ENCODE measurements at regions not wholly inside any gene's neighbourhood (a gene's known extent, or its start where the extent isn't known, plus 50 kb on each side); places are given as distances from the start of the nearest gene placed in this dataset.

DNA sequence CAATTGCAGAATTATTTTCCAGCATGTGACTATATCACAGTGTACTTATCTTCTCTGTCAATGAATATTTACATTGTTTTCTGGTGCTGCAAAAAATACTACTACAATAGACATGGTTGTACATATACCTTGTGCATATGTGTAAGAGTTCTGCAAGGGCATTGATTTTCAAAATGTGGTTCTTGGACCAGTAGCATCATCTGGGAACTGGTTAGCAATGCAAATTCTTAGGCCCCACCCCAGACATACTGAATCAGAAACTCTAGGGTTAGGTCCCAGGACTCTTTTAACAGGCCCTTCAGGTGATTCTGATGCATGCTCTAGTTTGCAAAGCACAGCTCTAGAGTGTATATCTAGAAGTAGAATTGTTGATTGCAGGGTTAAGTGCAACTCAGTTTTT is 292.3 kb downstream of the ZNF621 start:
- H3K27ac Mint-ChIP-seq, result no peak overlapping the region
- Histone ChIP-seq H3K27ac (ENCODE audit: low read depth, low read length) (no peak overlapping the region), H3K27me3 (ENCODE audit: control insufficient read depth, insufficient read depth, low read length, poor library complexity, severe bottlenecking) (peaks cover 4% of the 10 kb centered on the region), H3K36me3 (ENCODE audit: control insufficient read depth, insufficient read depth, low read length) (no peaks in the 10 kb centered on the region), H3K4me1 (ENCODE audit: control insufficient read depth, insufficient read depth, low read length) (no peaks in the 10 kb centered on the region), H3K4me3 (ENCODE audit: low read length) (no peak overlapping the region), H3K9me3 (ENCODE audit: control insufficient read depth, low read length) (peaks cover 4% of the 10 kb centered on the region), H3K9ac (ENCODE audit: extremely low read depth, low read length, poor library complexity, severe bottlenecking) (no peak overlapping the region)
- peaks cover 2% of the 10 kb centered on the region for H3K4me1 Mint-ChIP-seq
- H3K36me3 Mint-ChIP-seq (ENCODE audit: low read depth), result no peaks in the 10 kb centered on the region
- peaks cover 5% of the 10 kb centered on the region for H3K9me3 Mint-ChIP-seq
- TF ChIP-seq, protein P1, sequence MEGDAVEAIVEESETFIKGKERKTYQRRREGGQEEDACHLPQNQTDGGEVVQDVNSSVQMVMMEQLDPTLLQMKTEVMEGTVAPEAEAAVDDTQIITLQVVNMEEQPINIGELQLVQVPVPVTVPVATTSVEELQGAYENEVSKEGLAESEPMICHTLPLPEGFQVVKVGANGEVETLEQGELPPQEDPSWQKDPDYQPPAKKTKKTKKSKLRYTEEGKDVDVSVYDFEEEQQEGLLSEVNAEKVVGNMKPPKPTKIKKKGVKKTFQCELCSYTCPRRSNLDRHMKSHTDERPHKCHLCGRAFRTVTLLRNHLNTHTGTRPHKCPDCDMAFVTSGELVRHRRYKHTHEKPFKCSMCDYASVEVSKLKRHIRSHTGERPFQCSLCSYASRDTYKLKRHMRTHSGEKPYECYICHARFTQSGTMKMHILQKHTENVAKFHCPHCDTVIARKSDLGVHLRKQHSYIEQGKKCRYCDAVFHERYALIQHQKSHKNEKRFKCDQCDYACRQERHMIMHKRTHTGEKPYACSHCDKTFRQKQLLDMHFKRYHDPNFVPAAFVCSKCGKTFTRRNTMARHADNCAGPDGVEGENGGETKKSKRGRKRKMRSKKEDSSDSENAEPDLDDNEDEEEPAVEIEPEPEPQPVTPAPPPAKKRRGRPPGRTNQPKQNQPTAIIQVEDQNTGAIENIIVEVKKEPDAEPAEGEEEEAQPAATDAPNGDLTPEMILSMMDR (conservative IDR thresholded peaks at IDR 0.05), result no peak
- no peak overlapping the region for H3K4me3 Mint-ChIP-seq
- H3K27me3 Mint-ChIP-seq (ENCODE audit: insufficient read depth), result peaks cover 10% of the 10 kb centered on the region
- no peak for DNase-seq

DNA sequence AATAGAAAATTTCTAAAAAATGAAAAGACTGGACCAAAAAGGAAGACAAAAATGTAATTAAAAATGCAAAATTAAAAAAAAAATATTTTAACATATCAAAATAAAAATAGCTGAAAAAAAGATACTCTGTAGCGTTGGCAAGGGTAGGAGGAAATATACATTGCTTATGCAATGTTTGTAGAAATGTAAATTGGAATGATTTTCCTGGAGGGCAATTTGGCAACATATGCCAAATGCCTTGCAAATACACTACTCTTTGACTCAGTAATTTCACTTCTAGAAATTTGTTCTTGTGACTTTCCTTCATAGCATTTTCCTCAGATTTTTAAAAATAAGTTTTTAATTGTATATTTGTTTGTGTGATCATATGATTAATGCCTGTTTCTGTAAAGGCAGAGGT is 296.6 kb downstream of the ZNF621 start:
- H3K36me3 ChIP-seq (ENCODE audit: control insufficient read depth, insufficient read depth, low read length), result no peaks in the 10 kb centered on the region
- Mint-ChIP-seq H3K4me3 (no peak overlapping the region), H3K27ac (no peak overlapping the region), H3K27me3 (ENCODE audit: insufficient read depth) (peaks cover 10% of the 10 kb centered on the region), H3K9me3 (no peaks in the 10 kb centered on the region), H3K36me3 (ENCODE audit: low read depth) (no peaks in the 10 kb centered on the region), H3K4me1 (peaks cover 6% of the 10 kb centered on the region)
- no peaks in the 10 kb centered on the region for H3K4me1 ChIP-seq (ENCODE audit: control insufficient read depth, insufficient read depth, low read length)
- no peak overlapping the region for H3K4me3 ChIP-seq (ENCODE audit: low read length)
- H3K27me3 ChIP-seq (ENCODE audit: control insufficient read depth, insufficient read depth, low read length, poor library complexity, severe bottlenecking), result peaks cover 4% of the 10 kb centered on the region
- H3K27ac ChIP-seq (ENCODE audit: low read depth, low read length), result no peak overlapping the region
- TF ChIP-seq, protein P1 (conservative IDR thresholded peaks at IDR 0.05), result no peak
- no peaks in the 10 kb centered on the region for H3K9me3 ChIP-seq (ENCODE audit: control insufficient read depth, low read length)
- 92% methylated on average over 1 of the region's 1 CpG; no CpG with 5 or more reads in 1 of the 2 experiments for WGBS, 2 experiments (ENCODE audit: insufficient coverage in 1 of 2, insufficient read length in 1 of 2)
- H3K9ac ChIP-seq (ENCODE audit: extremely low read depth, low read length, poor library complexity, severe bottlenecking), result no peak overlapping the region
- DNase-seq, result no peak

DNA sequence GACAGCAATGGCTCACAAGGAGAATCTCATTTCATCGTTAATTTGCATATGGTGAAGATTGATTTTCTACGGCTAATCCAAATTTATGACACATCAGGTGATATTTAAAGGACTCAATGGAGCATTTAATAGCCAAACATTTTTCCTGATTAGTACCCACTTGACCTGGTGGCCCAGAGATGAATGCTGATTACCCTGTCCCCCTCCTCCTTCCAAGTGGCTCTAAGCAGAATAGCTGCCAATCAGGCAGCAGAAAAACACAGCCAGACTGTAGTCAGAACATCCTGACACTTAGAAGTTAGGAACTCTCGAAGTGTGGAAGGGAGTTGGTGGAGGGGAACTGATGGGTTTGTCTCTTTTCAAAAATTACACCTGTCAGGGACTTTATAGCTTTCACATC is 302.5 kb downstream of the ZNF621 start:
- Histone ChIP-seq H3K36me3 (ENCODE audit: control insufficient read depth, insufficient read depth, low read length) (no peaks in the 10 kb centered on the region), H3K9me3 (ENCODE audit: control insufficient read depth, low read length) (no peaks in the 10 kb centered on the region), H3K27me3 (ENCODE audit: control insufficient read depth, insufficient read depth, low read length, poor library complexity, severe bottlenecking) (peaks cover 11% of the 10 kb centered on the region), H3K4me1 (ENCODE audit: control insufficient read depth, insufficient read depth, low read length) (peaks cover 3% of the 10 kb centered on the region), H3K9ac (ENCODE audit: extremely low read depth, low read length, poor library complexity, severe bottlenecking) (no peak overlapping the region), H3K4me3 (ENCODE audit: low read length) (no peak overlapping the region), H3K27ac (ENCODE audit: low read depth, low read length) (no peak overlapping the region)
- no peak for DNase-seq
- 92 to 100% methylated on average over 2 to 3 of the region's 3 CpGs for WGBS, 2 experiments (ENCODE audit: insufficient coverage in 1 of 2, insufficient read length in 1 of 2)
- Mint-ChIP-seq H3K27me3 (ENCODE audit: insufficient read depth) (peaks cover 9% of the 10 kb centered on the region), H3K9me3 (no peaks in the 10 kb centered on the region), H3K36me3 (ENCODE audit: low read depth) (no peaks in the 10 kb centered on the region), H3K4me3 (no peak overlapping the region), H3K27ac (no peak overlapping the region), H3K4me1 (peaks cover 16% of the 10 kb centered on the region)
- TF ChIP-seq, protein P1 (conservative IDR thresholded peaks at IDR 0.05), result no peak

Data from endodermal cell (in vitro differentiated cells).